HL-60 (cell line): ENCODE measurements at regions not wholly inside any gene's neighbourhood (a gene's known extent, or its start where the extent isn't known, plus 50 kb on each side); places are given as distances from the start of the nearest gene placed in this dataset.

Experiments used
- CTCF ChIP-seq: IDR thresholded peaks from one replicate; pipeline ENCODE4 v1.5.1; 2011; ENCODE audit warnings: low read length, control low read depth, inconsistent platforms; ENCODE audit not compliant: insufficient read depth
- POLR2AphosphoS5 ChIP-seq: IDR thresholded peaks from 2 replicates; pipeline ENCODE4 v1.6.1; 2012; ENCODE audit warnings: low read depth
- TF ChIP-seq, protein P1 (sequence below): IDR thresholded peaks from 2 replicates; pipeline ENCODE4 v1.6.1; 2012; ENCODE audit warnings: low read depth; ENCODE audit not compliant: insufficient replicate concordance

DNA sequence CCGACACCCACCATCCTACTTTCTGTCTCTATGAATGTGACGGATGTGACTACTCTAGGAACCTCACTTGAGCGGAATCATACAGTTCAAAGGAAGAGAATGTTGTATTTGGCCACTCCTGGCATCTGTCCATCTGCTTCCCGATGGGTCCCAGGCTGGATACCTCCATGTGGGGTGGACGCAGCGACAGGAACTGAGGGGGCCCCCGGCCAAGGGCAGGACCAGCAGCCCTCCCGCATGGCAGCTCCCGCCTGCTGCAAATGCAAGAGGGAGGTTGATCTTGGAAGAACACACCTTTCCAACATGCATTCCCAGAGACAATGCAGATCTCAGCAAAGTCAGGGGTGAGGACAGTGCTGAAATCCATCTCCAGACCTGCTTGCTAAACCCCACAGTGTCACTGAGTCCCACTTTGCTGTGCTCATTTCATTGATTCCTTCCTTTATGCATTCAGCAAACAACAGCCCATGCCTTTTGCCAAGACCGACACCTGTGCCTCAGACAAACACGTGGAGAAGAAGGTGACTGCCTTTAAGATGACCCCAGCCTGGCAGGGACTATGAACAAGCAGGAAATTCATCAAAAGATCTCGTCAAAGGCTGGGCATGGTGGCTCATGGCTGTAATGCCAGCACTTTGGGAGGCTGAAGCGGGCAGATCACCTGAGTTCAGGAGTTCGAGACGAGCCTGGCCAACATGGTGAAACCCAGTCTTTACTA is 246.2 kb downstream of the CTTN start:
- TF ChIP-seq CTCF (no peak), POLR2AphosphoS5 (no peak)
- TF ChIP-seq, protein P1, sequence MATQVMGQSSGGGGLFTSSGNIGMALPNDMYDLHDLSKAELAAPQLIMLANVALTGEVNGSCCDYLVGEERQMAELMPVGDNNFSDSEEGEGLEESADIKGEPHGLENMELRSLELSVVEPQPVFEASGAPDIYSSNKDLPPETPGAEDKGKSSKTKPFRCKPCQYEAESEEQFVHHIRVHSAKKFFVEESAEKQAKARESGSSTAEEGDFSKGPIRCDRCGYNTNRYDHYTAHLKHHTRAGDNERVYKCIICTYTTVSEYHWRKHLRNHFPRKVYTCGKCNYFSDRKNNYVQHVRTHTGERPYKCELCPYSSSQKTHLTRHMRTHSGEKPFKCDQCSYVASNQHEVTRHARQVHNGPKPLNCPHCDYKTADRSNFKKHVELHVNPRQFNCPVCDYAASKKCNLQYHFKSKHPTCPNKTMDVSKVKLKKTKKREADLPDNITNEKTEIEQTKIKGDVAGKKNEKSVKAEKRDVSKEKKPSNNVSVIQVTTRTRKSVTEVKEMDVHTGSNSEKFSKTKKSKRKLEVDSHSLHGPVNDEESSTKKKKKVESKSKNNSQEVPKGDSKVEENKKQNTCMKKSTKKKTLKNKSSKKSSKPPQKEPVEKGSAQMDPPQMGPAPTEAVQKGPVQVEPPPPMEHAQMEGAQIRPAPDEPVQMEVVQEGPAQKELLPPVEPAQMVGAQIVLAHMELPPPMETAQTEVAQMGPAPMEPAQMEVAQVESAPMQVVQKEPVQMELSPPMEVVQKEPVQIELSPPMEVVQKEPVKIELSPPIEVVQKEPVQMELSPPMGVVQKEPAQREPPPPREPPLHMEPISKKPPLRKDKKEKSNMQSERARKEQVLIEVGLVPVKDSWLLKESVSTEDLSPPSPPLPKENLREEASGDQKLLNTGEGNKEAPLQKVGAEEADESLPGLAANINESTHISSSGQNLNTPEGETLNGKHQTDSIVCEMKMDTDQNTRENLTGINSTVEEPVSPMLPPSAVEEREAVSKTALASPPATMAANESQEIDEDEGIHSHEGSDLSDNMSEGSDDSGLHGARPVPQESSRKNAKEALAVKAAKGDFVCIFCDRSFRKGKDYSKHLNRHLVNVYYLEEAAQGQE: no peak
